K562 (cell line): ENCODE measurements at regions not wholly inside any gene's neighbourhood (a gene's known extent, or its start where the extent isn't known, plus 50 kb on each side); places are given as distances from the start of the nearest gene placed in this dataset.

Source experiments
- ATAC-seq: fragments of 200-7000 bp; cut with Tn5 transposase; 3 replicates; pipeline ENCODE4 v1.9.1; 2020; ENCODE audit warnings: moderate library complexity
- BruUV-seq: library from RNA; stranded (reverse); fragments of 400-500 nt; replicated peaks from 2 replicates; lab custom pipeline; 2021; lab: Mats Ljungman, UMichigan
- CTCF ChIA-PET: fragments of 300-600 bp; formaldehyde crosslinking; extraction: SDS; loops from one replicate; lab custom pipeline; 2021; ENCODE audit warnings: low intra/inter-chr PET ratio; lab: Yijun Ruan, JAX
- POLR2A ChIA-PET: fragments of 300-600, 350-650 bp; sonication (Branson Sonifier 250); formaldehyde crosslinking; extraction: SDS; loops from one replicate; lab custom pipeline; 2021; ENCODE audit warnings: antibody characterized with exemption, inconsistent platforms; lab: Yijun Ruan, JAX
- DNase-seq, 4 experiments: peaks; one replicate each; pipeline versions ENCODE4 v3.0.0 to v3.0.0-alpha.2; 2011 to 2018; ENCODE audit warnings: low spot score in 3 of 4, mixed read lengths in 3 of 4; ENCODE audit errors: extremely low read depth in 1 of 4
- FAIRE-seq: peaks from 2 replicates; lab custom pipeline; 2011; peaks lifted over from hg19 to GRCh38; lab: Jason Lieb, UNC
- H2AFZ ChIP-seq: 2 replicates; pipeline ENCODE4 v1.6.0; 2011; ENCODE audit warnings: low read depth, low read length, control low read depth, inconsistent platforms
- H3K27ac ChIP-seq: fragments of 200-600 bp; 3 replicates; pipeline ENCODE4 v1.8.0; 2011; ENCODE audit warnings: low read depth, mild to moderate bottlenecking, control low read depth, inconsistent platforms, low read length, moderate library complexity, mixed read lengths; ENCODE audit errors: extremely low read depth
- H3K27me3 ChIP-seq, 2 experiments: fragments of 300-600 bp in 1 of 2; 2 replicates in 1 of 2; 3 replicates in 1 of 2; pipeline versions ENCODE4 v1.6.0 to v1.8.0; 2011; ENCODE audit warnings: inconsistent platforms in 2 of 2, low read length in 2 of 2, mild to moderate bottlenecking in 1 of 2, mixed read lengths in 1 of 2, moderate library complexity in 1 of 2; ENCODE audit not compliant: control insufficient read depth in 2 of 2, insufficient read depth in 2 of 2
- H3K36me3 ChIP-seq: fragments of 300-600 bp; 3 replicates; pipeline ENCODE4 v1.8.0; 2011; ENCODE audit warnings: mild to moderate bottlenecking, low read length, inconsistent platforms; ENCODE audit not compliant: control insufficient read depth, insufficient read depth
- H3K4me1 ChIP-seq, 2 experiments: fragments of 200-600 bp in 1 of 2; replicated peaks in 1 of 2; 2 replicates in 1 of 2; 3 replicates in 1 of 2; pipeline versions ENCODE4 v1.5.1 to v1.8.0; 2011; ENCODE audit warnings: inconsistent platforms in 2 of 2, low read length in 2 of 2, mild to moderate bottlenecking in 1 of 2, mixed read lengths in 1 of 2, moderate library complexity in 1 of 2; ENCODE audit not compliant: control insufficient read depth in 2 of 2, insufficient read depth in 2 of 2
- H3K4me2 ChIP-seq: 2 replicates; pipeline ENCODE4 v1.6.1; 2011; ENCODE audit warnings: low read length, control low read depth, inconsistent platforms, mixed read lengths; ENCODE audit not compliant: insufficient read depth
- H3K4me3 ChIP-seq: fragments of 200-600 bp; sonication (generic), shearing (Covaris generic); 2 replicates; pipeline ENCODE4 v1.5.1; 2016; ENCODE audit warnings: control low read depth, inconsistent platforms
- H3K79me2 ChIP-seq: fragments of 200-600 bp; 3 replicates; pipeline ENCODE4 v1.8.0; 2011; ENCODE audit warnings: low read length, inconsistent platforms; ENCODE audit not compliant: control insufficient read depth, insufficient read depth
- H3K9ac ChIP-seq, 2 experiments: 2 replicates each; pipeline versions ENCODE4 v1.6.0 to v1.6.1; 2011; ENCODE audit warnings: low read depth in 2 of 2, low read length in 2 of 2, control low read depth in 1 of 2, inconsistent platforms in 1 of 2, mild to moderate bottlenecking in 1 of 2, mixed read lengths in 1 of 2; ENCODE audit not compliant: insufficient read depth in 1 of 2
- H3K9me1 ChIP-seq: one replicate; pipeline ENCODE4 v1.6.0; 2011; ENCODE audit warnings: inconsistent platforms, mild to moderate bottlenecking, low read length, moderate library complexity; ENCODE audit not compliant: control insufficient read depth, insufficient read depth
- H3K9me3 ChIP-seq: replicated peaks from 2 replicates; pipeline ENCODE4 v1.5.1; 2011; ENCODE audit warnings: low read depth, low read length, inconsistent platforms; ENCODE audit not compliant: control insufficient read depth, insufficient read depth
- H4K20me1 ChIP-seq: replicated peaks from 2 replicates; pipeline ENCODE4 v1.6.1; 2011; ENCODE audit warnings: low read length, inconsistent platforms, mixed read lengths; ENCODE audit not compliant: control insufficient read depth, insufficient read depth
- BMI1 ChIP-seq: fragments of 150-350 bp; IDR thresholded peaks from 2 replicates; pipeline ENCODE4 v1.6.1; 2014; ENCODE audit warnings: low read length
- DMBX1 ChIP-seq: fragments of 250-450 bp; sonication (Bioruptor Pico); IDR thresholded peaks from 2 replicates; pipeline ENCODE4 v1.8.0; 2022; ENCODE audit warnings: inconsistent platforms, mild to moderate bottlenecking, moderate library complexity, borderline replicate concordance
- HDAC8 ChIP-seq: fragments of 450-650 bp; IDR thresholded peaks from 2 replicates; pipeline ENCODE4 v1.6.1; 2016; ENCODE audit warnings: mild to moderate bottlenecking, missing genetic modification characterization, moderate library complexity, missing compliant biosample characterization
- HMG20B ChIP-seq: fragments of 250-450 bp; sonication (Bioruptor Pico); IDR thresholded peaks from 2 replicates; pipeline ENCODE4 v1.5.0; 2021; ENCODE audit warnings: mild to moderate bottlenecking
- IFI16 ChIP-seq: fragments of 250-450 bp; sonication (Bioruptor Pico); IDR thresholded peaks from 2 replicates; pipeline ENCODE4 v2.1.2; 2022; ENCODE audit warnings: mild to moderate bottlenecking, inconsistent platforms
- IRF2 ChIP-seq: sonication (generic); formaldehyde crosslinking; IDR thresholded peaks from 2 replicates; pipeline ENCODE4 v1.8.1; 2022; ENCODE audit warnings: mild to moderate bottlenecking, missing genetic modification reagents
- KLF6 ChIP-seq: fragments of 250-450 bp; sonication (Bioruptor Pico); IDR thresholded peaks from 2 replicates; pipeline ENCODE4 v1.4.0; 2020; ENCODE audit warnings: mild to moderate bottlenecking, moderate library complexity, borderline replicate concordance
- MTA2 ChIP-seq: fragments of 450-650 bp; IDR thresholded peaks from 2 replicates; pipeline ENCODE4 v1.6.1; 2016; ENCODE audit warnings: low read depth
- PHF21A ChIP-seq: fragments of 450-650 bp; IDR thresholded peaks from 2 replicates; pipeline ENCODE4 v1.6.1; 2017; ENCODE audit warnings: low read depth, borderline replicate concordance
- SUPT5H ChIP-seq: fragments of 450-650 bp; IDR thresholded peaks from 2 replicates; pipeline ENCODE4 v1.6.1; 2016
- TCF3 ChIP-seq: sonication (generic); formaldehyde crosslinking; IDR thresholded peaks from 2 replicates; pipeline ENCODE4 v1.4.0; 2020; ENCODE audit warnings: mild to moderate bottlenecking, missing genetic modification reagents
- ZBTB2 ChIP-seq: fragments of 450-650 bp; IDR thresholded peaks from 2 replicates; pipeline ENCODE4 v1.6.1; 2016; ENCODE audit warnings: antibody characterized with exemption
- ZBTB8A ChIP-seq: fragments of 450-650 bp; IDR thresholded peaks from 2 replicates; pipeline ENCODE4 v1.6.1; 2018; ENCODE audit warnings: mild to moderate bottlenecking, moderate library complexity; ENCODE audit not compliant: partially characterized antibody
- ZNF124 ChIP-seq: sonication (generic); formaldehyde crosslinking; IDR thresholded peaks from 2 replicates; pipeline ENCODE4 v1.8.1; 2022; ENCODE audit warnings: missing genetic modification reagents
- ZNF174 ChIP-seq: fragments of 250-450 bp; sonication (Bioruptor Pico); IDR thresholded peaks from 2 replicates; pipeline ENCODE4 v1.4.0; 2020; ENCODE audit warnings: mild to moderate bottlenecking
- ZNF518B ChIP-seq: fragments of 250-450 bp; sonication (Bioruptor Pico); IDR thresholded peaks from 2 replicates; pipeline ENCODE4 v1.5.0; 2021; ENCODE audit warnings: mild to moderate bottlenecking, moderate library complexity
- ZNF766 ChIP-seq: fragments of 200-800 bp; sonication (Bioruptor generic); conservative IDR thresholded peaks from 2 replicates; pipeline ENCODE4 v1.6.1; 2016; ENCODE audit warnings: missing genetic modification characterization, missing compliant biosample characterization
- WGBS: fragments of 100-300 bp; shearing (Covaris generic); methylation state at CpG from one replicate; pipeline ENCODE4 v1.1.6; 2016; ENCODE audit warnings: low coverage, mixed read lengths; ENCODE audit not compliant: insufficient coverage; ENCODE audit errors: missing lambda C conversion rate; 5-methylcytosine and 5-hydroxymethylcytosine counted together
- in situ Hi-C: fragments of 300-500 bp; cut with MboI; formaldehyde crosslinking; loops from 4 replicates; pipeline ENCODE4 v1.15.0; 2018; ENCODE audit warnings: inconsistent platforms, mixed read lengths
- intact Hi-C: fragments of 100-400 bp; cut with micrococcal nuclease; formaldehyde crosslinking; loops from 2 replicates; pipeline ENCODE4 v1.14.2; 2022
- TF ChIP-seq, protein P1 (sequence below): fragments of 250-450 bp; sonication (Bioruptor Pico); IDR thresholded peaks from 2 replicates; pipeline ENCODE4 v1.8.0; 2021; ENCODE audit warnings: borderline replicate concordance, mild to moderate bottlenecking, moderate library complexity; ENCODE audit not compliant: poor library complexity, severe bottlenecking
- TF ChIP-seq, protein P2 (sequence below): IDR thresholded peaks from 3 replicates; pipeline ENCODE4 v1.6.1; 2011; ENCODE audit warnings: borderline replicate concordance, mild to moderate bottlenecking; ENCODE audit not compliant: insufficient read length, insufficient read depth

DNA sequence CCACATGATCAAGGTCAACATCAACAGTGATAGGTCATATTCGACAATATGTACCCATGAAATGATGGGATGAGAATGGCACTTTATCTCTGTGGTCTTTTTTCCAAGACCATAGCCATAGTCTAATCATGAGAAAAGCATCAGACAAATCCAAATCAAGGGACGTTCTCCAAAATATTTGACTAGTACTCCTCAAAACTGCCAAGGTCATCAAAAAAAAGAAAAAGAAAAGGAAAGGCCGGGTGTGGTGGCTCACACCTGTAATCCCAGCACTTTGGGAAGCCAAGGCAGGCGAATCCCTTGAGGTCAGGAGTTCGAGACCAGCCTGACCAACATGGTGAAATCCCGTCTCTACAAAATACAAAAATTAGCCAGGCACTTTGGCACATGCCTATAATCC lies 318.3 kb downstream of the TAFA4 start:
- H3K4me1 ChIP-seq = no peaks in the 10 kb centered on the region
- no peak overlapping the region for H3K9ac ChIP-seq
- no peaks in the 10 kb centered on the region for H4K20me1 ChIP-seq
- H3K27ac ChIP-seq = no peak overlapping the region
- ChIA-PET POLR2A (no interaction called here), CTCF (no interaction called here)
- no peaks in the 10 kb centered on the region for H3K79me2 ChIP-seq
- H3K4me2 ChIP-seq = no peak overlapping the region
- TF ChIP-seq ZNF766 (CRISPR knock-in tag) (no peak), ZBTB2 (no peak), HMG20B (CRISPR knock-in tag) (no peak), DMBX1 (CRISPR knock-in tag) (no peak), PHF21A (no peak), SUPT5H (no peak), IFI16 (CRISPR knock-in tag) (no peak), HDAC8 (tag) (no peak), TCF3 (no peak), KLF6 (CRISPR knock-in tag) (no peak), ZNF174 (CRISPR knock-in tag) (no peak), BMI1 (no peak), ZNF518B (CRISPR knock-in tag) (no peak), IRF2 (no peak), MTA2 (no peak), ZBTB8A (no peak), ZNF124 (no peak)
- TF ChIP-seq, protein P1, sequence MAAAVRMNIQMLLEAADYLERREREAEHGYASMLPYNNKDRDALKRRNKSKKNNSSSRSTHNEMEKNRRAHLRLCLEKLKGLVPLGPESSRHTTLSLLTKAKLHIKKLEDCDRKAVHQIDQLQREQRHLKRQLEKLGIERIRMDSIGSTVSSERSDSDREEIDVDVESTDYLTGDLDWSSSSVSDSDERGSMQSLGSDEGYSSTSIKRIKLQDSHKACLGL (CRISPR knock-in tag) = no peak
- TF ChIP-seq, protein P2, sequence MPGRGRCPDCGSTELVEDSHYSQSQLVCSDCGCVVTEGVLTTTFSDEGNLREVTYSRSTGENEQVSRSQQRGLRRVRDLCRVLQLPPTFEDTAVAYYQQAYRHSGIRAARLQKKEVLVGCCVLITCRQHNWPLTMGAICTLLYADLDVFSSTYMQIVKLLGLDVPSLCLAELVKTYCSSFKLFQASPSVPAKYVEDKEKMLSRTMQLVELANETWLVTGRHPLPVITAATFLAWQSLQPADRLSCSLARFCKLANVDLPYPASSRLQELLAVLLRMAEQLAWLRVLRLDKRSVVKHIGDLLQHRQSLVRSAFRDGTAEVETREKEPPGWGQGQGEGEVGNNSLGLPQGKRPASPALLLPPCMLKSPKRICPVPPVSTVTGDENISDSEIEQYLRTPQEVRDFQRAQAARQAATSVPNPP = no peak
- FAIRE-seq (no peak), DNase-seq (no peak), ATAC-seq (no peak)
- intact Hi-C loops = no loop called here
- H3K9me3 ChIP-seq = no peaks in the 10 kb centered on the region
- H3K27me3 ChIP-seq = no peaks in the 10 kb centered on the region
- H3K9me1 ChIP-seq = no peaks in the 10 kb centered on the region
- WGBS = 0% methylated on average over 5 of the region's 6 CpGs
- in situ Hi-C loops = no loop called here
- no TSS peak for BruUV-seq
- no peak overlapping the region for H3K4me3 ChIP-seq
- H3K36me3 ChIP-seq = no peaks in the 10 kb centered on the region
- no peak overlapping the region for H2AFZ ChIP-seq
